GM12878 (cell line): ENCODE measurements at regions not wholly inside any gene's neighbourhood (a gene's known extent, or its start where the extent isn't known, plus 50 kb on each side); places are given as distances from the start of the nearest gene placed in this dataset.

Experiments
- ASH2L ChIP-seq: fragments of 300-600, 200-600 bp; sonication (generic); IDR thresholded peaks from 2 replicates; pipeline ENCODE4 v1.6.1; 2017; ENCODE audit warnings: low read depth, mild to moderate bottlenecking, borderline replicate concordance
- BCL3 ChIP-seq: IDR thresholded peaks from 2 replicates; pipeline ENCODE4 v1.6.1; 2011; ENCODE audit warnings: borderline replicate concordance, low read depth, mild to moderate bottlenecking, moderate library complexity, low read length; ENCODE audit not compliant: insufficient read depth, poor library complexity, severe bottlenecking
- BHLHE40 ChIP-seq, 2 experiments: fragments of 450-650 bp in 1 of 2; IDR thresholded peaks; 2 replicates each; pipeline ENCODE4 v1.6.1; 2011 to 2017; ENCODE audit warnings: low read depth in 2 of 2, borderline replicate concordance in 1 of 2, improper control_type of control experiment in 1 of 2, low read length in 1 of 2, mild to moderate bottlenecking in 1 of 2
- CHD1 ChIP-seq: IDR thresholded peaks from 2 replicates; pipeline ENCODE4 v1.6.1; 2012; ENCODE audit warnings: low read depth, low read length, improper control_type of control experiment
- FOXK2 ChIP-seq: fragments of 450-650 bp; IDR thresholded peaks from 2 replicates; pipeline ENCODE4 v1.6.1; 2017; ENCODE audit warnings: mild to moderate bottlenecking, moderate library complexity
- FOXM1 ChIP-seq: IDR thresholded peaks from 2 replicates; pipeline ENCODE4 v1.6.1; 2012; ENCODE audit warnings: low read depth, mild to moderate bottlenecking, inconsistent platforms, low read length, moderate library complexity
- KLF5 ChIP-seq: fragments of 450-650 bp; IDR thresholded peaks from 2 replicates; pipeline ENCODE4 v1.6.1; 2014; ENCODE audit warnings: mild to moderate bottlenecking; ENCODE audit not compliant: partially characterized antibody
- NFIC ChIP-seq: IDR thresholded peaks from 2 replicates; pipeline ENCODE4 v1.6.1; 2012; ENCODE audit warnings: low read depth, mild to moderate bottlenecking, inconsistent platforms, low read length, moderate library complexity
- NR2C1 ChIP-seq: fragments of 450-650 bp; IDR thresholded peaks from 2 replicates; pipeline ENCODE4 v1.6.1; 2017; ENCODE audit warnings: antibody characterized with exemption, mild to moderate bottlenecking, moderate library complexity
- NR2F1 ChIP-seq: fragments of 450-650 bp; conservative IDR thresholded peaks from 2 replicates; pipeline ENCODE4 v1.6.1; 2017; ENCODE audit warnings: mild to moderate bottlenecking
- PML ChIP-seq: IDR thresholded peaks from 2 replicates; pipeline ENCODE4 v1.6.1; 2012; ENCODE audit warnings: low read length, inconsistent platforms
- POLR2AphosphoS2 ChIP-seq: IDR thresholded peaks from 2 replicates; pipeline ENCODE4 v1.6.1; 2011; ENCODE audit warnings: low read depth, mild to moderate bottlenecking, low read length, improper control_type of control experiment, moderate library complexity
- RELB ChIP-seq: fragments of 450-650 bp; IDR thresholded peaks from 2 replicates; pipeline ENCODE4 v1.6.1; 2017; ENCODE audit warnings: low read depth, mild to moderate bottlenecking, moderate library complexity
- SIX5 ChIP-seq: IDR thresholded peaks from 2 replicates; pipeline ENCODE4 v1.6.1; 2011; ENCODE audit warnings: mild to moderate bottlenecking, low read depth, low read length, moderate library complexity; ENCODE audit not compliant: severe bottlenecking
- SKIL ChIP-seq: fragments of 450-650 bp; IDR thresholded peaks from 2 replicates; pipeline ENCODE4 v1.6.1; 2017; ENCODE audit warnings: mild to moderate bottlenecking, low read depth, inconsistent platforms; ENCODE audit not compliant: poor library complexity, severe bottlenecking
- SUZ12 ChIP-seq: fragments of 200-600 bp; sonication (generic); IDR thresholded peaks from one replicate; pipeline ENCODE4 v1.6.1; 2018; ENCODE audit warnings: antibody characterized with exemption, mild to moderate bottlenecking; ENCODE audit not compliant: unreplicated experiment
- TARDBP ChIP-seq: IDR thresholded peaks from 2 replicates; pipeline ENCODE4 v1.6.1; 2016; ENCODE audit warnings: borderline replicate concordance
- TCF12 ChIP-seq: IDR thresholded peaks from 2 replicates; pipeline ENCODE4 v1.6.1; 2011; ENCODE audit warnings: low read depth, mild to moderate bottlenecking, low read length
- WRNIP1 ChIP-seq: IDR thresholded peaks from 2 replicates; pipeline ENCODE4 v1.6.1; 2011; ENCODE audit warnings: low read depth, low read length, improper control_type of control experiment, borderline replicate concordance
- ZNF207 ChIP-seq: fragments of 450-650 bp; IDR thresholded peaks from 2 replicates; pipeline ENCODE4 v1.6.1; 2014; ENCODE audit warnings: antibody characterized with exemption, mild to moderate bottlenecking, borderline replicate concordance
- ZNF217 ChIP-seq: fragments of 450-650 bp; IDR thresholded peaks from 2 replicates; pipeline ENCODE4 v1.6.1; 2017; ENCODE audit warnings: antibody characterized with exemption, mild to moderate bottlenecking
- ZNF592 ChIP-seq: fragments of 450-650 bp; IDR thresholded peaks from 2 replicates; pipeline ENCODE4 v1.6.1; 2017; ENCODE audit warnings: mild to moderate bottlenecking, moderate library complexity
- ZZZ3 ChIP-seq: IDR thresholded peaks from 2 replicates; pipeline ENCODE4 v1.6.1; 2011; ENCODE audit warnings: low read depth; ENCODE audit not compliant: control insufficient read depth, insufficient read length

- no peak for TF ChIP-seq ZNF592
- TF ChIP-seq ZZZ3, result no peak
- TF ChIP-seq PML, result no peak
- TF ChIP-seq ASH2L, result no peak
- no peak for TF ChIP-seq SUZ12
- TF ChIP-seq ZNF207, result no peak
- TF ChIP-seq FOXK2, result no peak
- TF ChIP-seq TARDBP, result no peak
- no peak for TF ChIP-seq WRNIP1
- 0 out of 2 replicates have a peak, but pooled peaks have one; percentile 51 for TF ChIP-seq NR2F1
- TF ChIP-seq KLF5, result no peak
- TF ChIP-seq NFIC, result peak; percentile 59; the same call in 1 of the 2 replicates
- TF ChIP-seq TCF12, result no peak
- TF ChIP-seq RELB, result peak; percentile 65; the same call in 1 of the 2 replicates
- peak; percentile 30 for TF ChIP-seq BCL3
- TF ChIP-seq FOXM1, result 0 out of 2 replicates have a peak, but pooled peaks have one; percentile 17
- TF ChIP-seq ZNF217, result no peak
- no peak for TF ChIP-seq POLR2AphosphoS2
- TF ChIP-seq BHLHE40 (IDR thresholded peaks at IDR 0.05; ENCODE audit: borderline replicate concordance in 1 of 2, low read depth in 2 of 2, low read length in 1 of 2), result peak; percentile 52 to 80; a peak in 3 of 4 replicates
- TF ChIP-seq NR2C1, result no peak
- TF ChIP-seq SIX5, result no peak
- no peak for TF ChIP-seq SKIL
- no peak for TF ChIP-seq CHD1
These were observed 55.9 kb upstream of the TMCC3 start (continued) for GRCh38 chr12:94706250-94706661.
